GM23338 (cell line): ENCODE measurements at regions not wholly inside any gene's neighbourhood (a gene's known extent, or its start where the extent isn't known, plus 50 kb on each side); places are given as distances from the start of the nearest gene placed in this dataset.

ENCODE experiments used
- ATAC-seq: fragments of 200-7000 bp; cut with Tn5 transposase; 3 replicates; pipeline ENCODE4 v1.9.1; 2020
- DNase-seq: peaks from one replicate; pipeline ENCODE4 v3.0.0-alpha.2; 2015; ENCODE audit warnings: low spot score
- H2AFZ ChIP-seq: fragments of 200-600 bp; sonication (generic); 2 replicates; pipeline ENCODE4 v1.8.0; 2016; ENCODE audit warnings: antibody characterized with exemption, mild to moderate bottlenecking, moderate library complexity
- H3F3A ChIP-seq: fragments of 200-600 bp; sonication (generic); replicated peaks from 2 replicates; pipeline ENCODE4 v1.8.0; 2017; ENCODE audit warnings: antibody characterized with exemption, mixed run types, low read depth
- H3K27ac ChIP-seq: fragments of 200-600 bp; sonication (generic); 2 replicates; pipeline ENCODE4 v1.6.1; 2016; ENCODE audit warnings: low read depth
- H3K27me3 ChIP-seq: fragments of 200-600 bp; sonication (generic); 2 replicates; pipeline ENCODE4 v1.8.0; 2016; ENCODE audit warnings: mild to moderate bottlenecking, mixed run types, moderate library complexity; ENCODE audit not compliant: insufficient read depth
- H3K36me3 ChIP-seq: fragments of 200-600 bp; sonication (generic); 2 replicates; pipeline ENCODE4 v1.8.0; 2016; ENCODE audit warnings: mild to moderate bottlenecking; ENCODE audit not compliant: insufficient read depth
- H3K4me1 ChIP-seq: fragments of 200-600 bp; sonication (generic); 2 replicates; pipeline ENCODE4 v1.8.0; 2016; ENCODE audit warnings: mild to moderate bottlenecking, moderate library complexity; ENCODE audit not compliant: insufficient read depth
- H3K4me2 ChIP-seq: fragments of 200-600 bp; sonication (generic); 2 replicates; pipeline ENCODE4 v1.7.1; 2017; ENCODE audit warnings: mixed run types
- H3K4me3 ChIP-seq: fragments of 200-600 bp; sonication (generic); 2 replicates; pipeline ENCODE4 v1.6.1; 2016; ENCODE audit warnings: mixed run types
- H3K79me2 ChIP-seq: fragments of 200-600 bp; sonication (generic); replicated peaks from 2 replicates; pipeline ENCODE4 v1.8.0; 2017; ENCODE audit warnings: mild to moderate bottlenecking; ENCODE audit not compliant: insufficient read depth
- H3K9me2 ChIP-seq: fragments of 200-600 bp; sonication (generic); 2 replicates; pipeline ENCODE4 v1.8.0; 2017; ENCODE audit not compliant: insufficient read depth
- H4K20me1 ChIP-seq: fragments of 200-600 bp; sonication (generic); replicated peaks from 2 replicates; pipeline ENCODE4 v1.8.0; 2017; ENCODE audit warnings: mild to moderate bottlenecking; ENCODE audit not compliant: insufficient read depth
- H3K27ac Mint-ChIP-seq: 2 replicates; pipeline ENCODE4 v1.8.0; 2020; ENCODE audit warnings: inconsistent platforms, mild to moderate bottlenecking, moderate library complexity, mixed read lengths
- H3K27me3 Mint-ChIP-seq: 3 replicates; pipeline ENCODE4 v1.8.0; 2022; ENCODE audit warnings: low read depth, mild to moderate bottlenecking, moderate library complexity, mixed read lengths, inconsistent platforms; ENCODE audit not compliant: insufficient read depth, poor library complexity
- H3K36me3 Mint-ChIP-seq: 3 replicates; pipeline ENCODE4 v1.8.0; 2021; ENCODE audit warnings: low read depth, mild to moderate bottlenecking, inconsistent platforms, moderate library complexity, mixed read lengths
- H3K4me1 Mint-ChIP-seq: 3 replicates; pipeline ENCODE4 v1.8.0; 2020; ENCODE audit warnings: mild to moderate bottlenecking, inconsistent platforms, mixed read lengths
- H3K4me3 Mint-ChIP-seq: 3 replicates; pipeline ENCODE4 v1.8.0; 2021; ENCODE audit warnings: moderate library complexity, mild to moderate bottlenecking, inconsistent platforms, mixed read lengths
- H3K9me3 Mint-ChIP-seq: 3 replicates; pipeline ENCODE4 v1.8.0; 2020; ENCODE audit warnings: moderate library complexity, mild to moderate bottlenecking, inconsistent platforms, mixed read lengths
- CREB1 ChIP-seq: fragments of 250-450 bp; sonication (Bioruptor Pico); IDR thresholded peaks from 2 replicates; pipeline ENCODE4 v1.5.0; 2020; ENCODE audit warnings: low read depth, mild to moderate bottlenecking, moderate library complexity
- EZH2 ChIP-seq: fragments of 200-600 bp; sonication (generic); IDR thresholded peaks from one replicate; pipeline ENCODE4 v1.8.0; 2017; ENCODE audit warnings: antibody characterized with exemption, mild to moderate bottlenecking, low read depth; ENCODE audit not compliant: unreplicated experiment
- EZH2phosphoT487 ChIP-seq: fragments of 200-600 bp; sonication (generic); IDR thresholded peaks from one replicate; pipeline ENCODE4 v1.8.1; 2018; ENCODE audit warnings: antibody characterized with exemption; ENCODE audit not compliant: unreplicated experiment
- NANOG ChIP-seq: IDR thresholded peaks from 2 replicates; pipeline ENCODE4 v1.6.1; 2016; ENCODE audit warnings: antibody characterized with exemption, borderline replicate concordance
- POLR2AphosphoS5 ChIP-seq: IDR thresholded peaks from 2 replicates; pipeline ENCODE4 v1.6.1; 2016; ENCODE audit warnings: antibody characterized with exemption, low read depth
- STAT1 ChIP-seq: IDR thresholded peaks from one replicate; pipeline ENCODE4 v1.6.1; 2016; ENCODE audit warnings: antibody characterized with exemption; ENCODE audit not compliant: unreplicated experiment
- ZNF114 ChIP-seq: fragments of 250-450 bp; sonication (Bioruptor Pico); IDR thresholded peaks from 2 replicates; pipeline ENCODE4 v1.5.0; 2020; ENCODE audit warnings: mild to moderate bottlenecking, moderate library complexity
- ZNF331 ChIP-seq: fragments of 250-450 bp; sonication (Bioruptor Pico); IDR thresholded peaks from 2 replicates; pipeline ENCODE4 v1.5.0; 2020; ENCODE audit warnings: low read depth, mild to moderate bottlenecking, moderate library complexity
- TF ChIP-seq, protein P1 (sequence below): IDR thresholded peaks from one replicate; pipeline ENCODE4 v1.6.1; 2018; ENCODE audit warnings: antibody characterized with exemption; ENCODE audit not compliant: unreplicated experiment
- TF ChIP-seq, protein P2 (sequence below): fragments of 250-450 bp; sonication (Bioruptor Pico); IDR thresholded peaks from 2 replicates; pipeline ENCODE4 v1.5.0; 2020; ENCODE audit warnings: mild to moderate bottlenecking, moderate library complexity

DNA sequence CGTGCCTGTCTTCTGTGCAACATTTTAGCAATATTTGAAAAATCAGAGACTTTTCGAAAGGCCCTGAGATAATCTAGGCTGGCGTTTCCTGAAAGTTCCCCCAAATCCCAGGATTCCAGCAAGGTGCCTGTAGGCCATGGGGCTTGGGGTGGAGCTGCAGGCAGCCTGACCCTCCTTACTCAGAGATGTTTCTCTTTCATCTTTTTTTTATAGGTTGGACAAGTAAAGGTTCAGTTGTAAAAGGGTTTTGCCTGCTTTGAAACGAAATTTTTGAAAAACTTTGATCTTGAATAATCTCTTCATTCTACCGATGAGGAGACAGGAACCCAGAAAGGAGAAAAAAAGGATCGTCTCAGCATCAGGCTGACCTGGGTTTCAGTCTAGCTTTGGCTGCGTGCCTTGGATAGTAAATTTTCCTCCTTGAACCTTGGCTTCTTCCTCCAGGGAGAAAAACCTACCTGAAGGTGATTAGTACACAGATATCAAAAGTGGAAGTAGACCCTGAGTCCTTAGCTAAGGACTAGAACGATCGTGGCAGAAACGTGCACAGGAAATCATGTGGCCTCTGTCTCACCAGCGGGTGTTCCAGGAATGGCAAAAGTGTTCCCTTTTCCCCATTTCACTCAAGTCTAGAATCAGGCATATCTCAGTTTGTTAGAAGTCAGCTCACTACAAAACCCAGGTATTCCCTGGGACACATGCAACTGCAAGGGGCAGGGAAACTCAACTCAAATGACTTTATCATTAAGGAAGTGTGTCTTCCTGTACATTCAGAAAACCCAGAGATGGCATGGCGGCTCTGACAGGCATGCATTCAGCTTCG lies 128.2 kb upstream of the PTPN1 start:
- no peak for TF ChIP-seq CREB1 (CRISPR knock-in tag)
- Histone ChIP-seq H3K79me2 (no peaks in the 10 kb centered on the region), H3F3A (no peaks in the 10 kb centered on the region), H3K4me1 (no peaks in the 10 kb centered on the region), H3K4me3 (no peak overlapping the region), H3K36me3 (no peaks in the 10 kb centered on the region), H3K9me2 (no peaks in the 10 kb centered on the region), H2AFZ (no peak overlapping the region), H3K27ac (no peak overlapping the region), H3K4me2 (no peak overlapping the region), H3K27me3 (no peaks in the 10 kb centered on the region), H4K20me1 (no peaks in the 10 kb centered on the region)
- peaks cover 19% of the 10 kb centered on the region for H3K27me3 Mint-ChIP-seq
- no peak overlapping the region for H3K27ac Mint-ChIP-seq
- H3K4me3 Mint-ChIP-seq, result no peak overlapping the region
- H3K9me3 Mint-ChIP-seq, result no peaks in the 10 kb centered on the region
- no peaks in the 10 kb centered on the region; the same call in 1 of the 3 replicates for H3K4me1 Mint-ChIP-seq
- DNase-seq (no peak), ATAC-seq (no peak)
- no peaks in the 10 kb centered on the region for H3K36me3 Mint-ChIP-seq

DNA sequence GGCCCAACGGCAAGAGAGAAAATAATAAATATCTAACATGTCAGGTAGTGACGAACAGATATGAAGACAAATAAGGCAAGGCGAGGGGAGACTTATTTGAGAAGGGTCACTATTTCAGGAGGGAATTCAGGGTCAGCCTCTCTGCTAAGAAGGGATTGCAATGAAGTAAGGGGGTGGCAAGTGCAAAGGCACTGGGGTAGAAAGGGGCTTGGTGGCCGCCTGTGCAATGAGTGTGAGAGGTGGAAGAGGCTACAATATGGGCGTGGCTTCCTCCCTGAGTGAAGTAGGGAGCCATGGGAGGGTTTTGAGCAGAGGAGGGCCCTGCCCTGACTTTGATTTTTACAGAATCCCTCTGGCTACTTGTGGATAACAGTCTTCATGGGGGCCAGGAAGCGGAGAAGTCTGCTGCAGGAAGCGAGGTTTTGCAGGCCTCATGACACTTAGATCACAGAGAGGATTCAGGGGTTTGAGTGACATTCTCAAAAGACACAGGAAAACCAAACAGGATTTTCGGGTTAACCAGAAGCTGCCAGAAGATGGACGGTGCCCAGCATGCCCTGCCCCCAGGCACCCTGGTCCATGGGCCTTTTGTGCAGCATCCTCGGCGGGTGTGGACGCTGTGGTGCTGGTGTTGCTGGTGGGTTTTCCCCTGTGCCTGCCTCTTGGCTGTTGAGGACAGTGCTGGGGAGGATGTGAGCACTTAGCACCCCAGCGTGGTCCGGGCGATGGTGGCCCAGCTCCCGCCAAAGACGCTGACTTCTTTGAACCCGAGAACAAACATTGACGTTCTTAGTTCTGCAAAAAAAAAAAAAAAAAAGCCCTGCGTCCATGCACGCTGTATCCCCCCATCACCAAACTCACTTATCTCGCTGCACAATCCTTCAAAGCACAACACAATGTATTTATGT lies 124.2 kb upstream of the PTPN1 start:
- Histone ChIP-seq H3K4me1 (no peaks in the 10 kb centered on the region), H3K79me2 (no peaks in the 10 kb centered on the region), H3K4me2 (no peak overlapping the region), H3K4me3 (no peak overlapping the region), H3K27me3 (no peaks in the 10 kb centered on the region), H3F3A (no peaks in the 10 kb centered on the region), H3K9me2 (no peaks in the 10 kb centered on the region), H4K20me1 (no peaks in the 10 kb centered on the region), H2AFZ (no peak overlapping the region), H3K27ac (no peak overlapping the region), H3K36me3 (no peaks in the 10 kb centered on the region)
- H3K36me3 Mint-ChIP-seq, result no peaks in the 10 kb centered on the region
- no peak overlapping the region for H3K4me3 Mint-ChIP-seq
- DNase-seq (no peak), ATAC-seq (no peak)
- no peak overlapping the region for H3K27ac Mint-ChIP-seq
- no peaks in the 10 kb centered on the region; the same call in 2 of the 3 replicates for H3K4me1 Mint-ChIP-seq
- H3K9me3 Mint-ChIP-seq, result no peaks in the 10 kb centered on the region
- H3K27me3 Mint-ChIP-seq, result peaks cover 16% of the 10 kb centered on the region
- TF ChIP-seq ZNF331 (CRISPR knock-in tag) (no peak), STAT1 (no peak), ZNF114 (CRISPR knock-in tag) (no peak), EZH2phosphoT487 (no peak), POLR2AphosphoS5 (no peak), CREB1 (CRISPR knock-in tag) (no peak), EZH2 (no peak), NANOG (no peak)
- TF ChIP-seq, protein P1, sequence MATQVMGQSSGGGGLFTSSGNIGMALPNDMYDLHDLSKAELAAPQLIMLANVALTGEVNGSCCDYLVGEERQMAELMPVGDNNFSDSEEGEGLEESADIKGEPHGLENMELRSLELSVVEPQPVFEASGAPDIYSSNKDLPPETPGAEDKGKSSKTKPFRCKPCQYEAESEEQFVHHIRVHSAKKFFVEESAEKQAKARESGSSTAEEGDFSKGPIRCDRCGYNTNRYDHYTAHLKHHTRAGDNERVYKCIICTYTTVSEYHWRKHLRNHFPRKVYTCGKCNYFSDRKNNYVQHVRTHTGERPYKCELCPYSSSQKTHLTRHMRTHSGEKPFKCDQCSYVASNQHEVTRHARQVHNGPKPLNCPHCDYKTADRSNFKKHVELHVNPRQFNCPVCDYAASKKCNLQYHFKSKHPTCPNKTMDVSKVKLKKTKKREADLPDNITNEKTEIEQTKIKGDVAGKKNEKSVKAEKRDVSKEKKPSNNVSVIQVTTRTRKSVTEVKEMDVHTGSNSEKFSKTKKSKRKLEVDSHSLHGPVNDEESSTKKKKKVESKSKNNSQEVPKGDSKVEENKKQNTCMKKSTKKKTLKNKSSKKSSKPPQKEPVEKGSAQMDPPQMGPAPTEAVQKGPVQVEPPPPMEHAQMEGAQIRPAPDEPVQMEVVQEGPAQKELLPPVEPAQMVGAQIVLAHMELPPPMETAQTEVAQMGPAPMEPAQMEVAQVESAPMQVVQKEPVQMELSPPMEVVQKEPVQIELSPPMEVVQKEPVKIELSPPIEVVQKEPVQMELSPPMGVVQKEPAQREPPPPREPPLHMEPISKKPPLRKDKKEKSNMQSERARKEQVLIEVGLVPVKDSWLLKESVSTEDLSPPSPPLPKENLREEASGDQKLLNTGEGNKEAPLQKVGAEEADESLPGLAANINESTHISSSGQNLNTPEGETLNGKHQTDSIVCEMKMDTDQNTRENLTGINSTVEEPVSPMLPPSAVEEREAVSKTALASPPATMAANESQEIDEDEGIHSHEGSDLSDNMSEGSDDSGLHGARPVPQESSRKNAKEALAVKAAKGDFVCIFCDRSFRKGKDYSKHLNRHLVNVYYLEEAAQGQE, result no peak
- TF ChIP-seq, protein P2, sequence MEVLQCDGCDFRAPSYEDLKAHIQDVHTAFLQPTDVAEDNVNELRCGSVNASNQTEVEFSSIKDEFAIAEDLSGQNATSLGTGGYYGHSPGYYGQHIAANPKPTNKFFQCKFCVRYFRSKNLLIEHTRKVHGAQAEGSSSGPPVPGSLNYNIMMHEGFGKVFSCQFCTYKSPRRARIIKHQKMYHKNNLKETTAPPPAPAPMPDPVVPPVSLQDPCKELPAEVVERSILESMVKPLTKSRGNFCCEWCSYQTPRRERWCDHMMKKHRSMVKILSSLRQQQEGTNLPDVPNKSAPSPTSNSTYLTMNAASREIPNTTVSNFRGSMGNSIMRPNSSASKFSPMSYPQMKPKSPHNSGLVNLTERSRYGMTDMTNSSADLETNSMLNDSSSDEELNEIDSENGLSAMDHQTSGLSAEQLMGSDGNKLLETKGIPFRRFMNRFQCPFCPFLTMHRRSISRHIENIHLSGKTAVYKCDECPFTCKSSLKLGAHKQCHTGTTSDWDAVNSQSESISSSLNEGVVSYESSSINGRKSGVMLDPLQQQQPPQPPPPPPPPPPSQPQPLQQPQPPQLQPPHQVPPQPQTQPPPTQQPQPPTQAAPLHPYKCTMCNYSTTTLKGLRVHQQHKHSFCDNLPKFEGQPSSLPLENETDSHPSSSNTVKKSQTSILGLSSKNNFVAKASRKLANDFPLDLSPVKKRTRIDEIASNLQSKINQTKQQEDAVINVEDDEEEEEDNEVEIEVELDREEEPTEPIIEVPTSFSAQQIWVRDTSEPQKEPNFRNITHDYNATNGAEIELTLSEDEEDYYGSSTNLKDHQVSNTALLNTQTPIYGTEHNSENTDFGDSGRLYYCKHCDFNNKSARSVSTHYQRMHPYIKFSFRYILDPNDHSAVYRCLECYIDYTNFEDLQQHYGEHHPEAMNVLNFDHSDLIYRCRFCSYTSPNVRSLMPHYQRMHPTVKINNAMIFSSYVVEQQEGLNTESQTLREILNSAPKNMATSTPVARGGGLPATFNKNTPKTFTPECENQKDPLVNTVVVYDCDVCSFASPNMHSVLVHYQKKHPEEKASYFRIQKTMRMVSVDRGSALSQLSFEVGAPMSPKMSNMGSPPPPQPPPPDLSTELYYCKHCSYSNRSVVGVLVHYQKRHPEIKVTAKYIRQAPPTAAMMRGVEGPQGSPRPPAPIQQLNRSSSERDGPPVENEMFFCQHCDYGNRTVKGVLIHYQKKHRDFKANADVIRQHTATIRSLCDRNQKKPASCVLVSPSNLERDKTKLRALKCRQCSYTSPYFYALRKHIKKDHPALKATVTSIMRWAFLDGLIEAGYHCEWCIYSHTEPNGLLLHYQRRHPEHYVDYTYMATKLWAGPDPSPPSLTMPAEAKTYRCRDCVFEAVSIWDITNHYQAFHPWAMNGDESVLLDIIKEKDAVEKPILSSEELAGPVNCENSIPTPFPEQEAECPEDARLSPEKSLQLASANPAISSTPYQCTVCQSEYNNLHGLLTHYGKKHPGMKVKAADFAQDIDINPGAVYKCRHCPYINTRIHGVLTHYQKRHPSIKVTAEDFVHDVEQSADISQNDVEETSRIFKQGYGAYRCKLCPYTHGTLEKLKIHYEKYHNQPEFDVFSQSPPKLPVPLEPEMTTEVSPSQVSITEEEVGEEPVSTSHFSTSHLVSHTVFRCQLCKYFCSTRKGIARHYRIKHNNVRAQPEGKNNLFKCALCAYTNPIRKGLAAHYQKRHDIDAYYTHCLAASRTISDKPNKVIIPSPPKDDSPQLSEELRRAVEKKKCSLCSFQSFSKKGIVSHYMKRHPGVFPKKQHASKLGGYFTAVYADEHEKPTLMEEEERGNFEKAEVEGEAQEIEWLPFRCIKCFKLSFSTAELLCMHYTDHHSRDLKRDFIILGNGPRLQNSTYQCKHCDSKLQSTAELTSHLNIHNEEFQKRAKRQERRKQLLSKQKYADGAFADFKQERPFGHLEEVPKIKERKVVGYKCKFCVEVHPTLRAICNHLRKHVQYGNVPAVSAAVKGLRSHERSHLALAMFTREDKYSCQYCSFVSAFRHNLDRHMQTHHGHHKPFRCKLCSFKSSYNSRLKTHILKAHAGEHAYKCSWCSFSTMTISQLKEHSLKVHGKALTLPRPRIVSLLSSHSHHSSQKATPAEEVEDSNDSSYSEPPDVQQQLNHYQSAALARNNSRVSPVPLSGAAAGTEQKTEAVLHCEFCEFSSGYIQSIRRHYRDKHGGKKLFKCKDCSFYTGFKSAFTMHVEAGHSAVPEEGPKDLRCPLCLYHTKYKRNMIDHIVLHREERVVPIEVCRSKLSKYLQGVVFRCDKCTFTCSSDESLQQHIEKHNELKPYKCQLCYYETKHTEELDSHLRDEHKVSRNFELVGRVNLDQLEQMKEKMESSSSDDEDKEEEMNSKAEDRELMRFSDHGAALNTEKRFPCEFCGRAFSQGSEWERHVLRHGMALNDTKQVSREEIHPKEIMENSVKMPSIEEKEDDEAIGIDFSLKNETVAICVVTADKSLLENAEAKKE (CRISPR knock-in tag), result no peak
